Right forelimb (tissue), 1 donor: ENCODE measurements at regions not wholly inside any gene's neighbourhood (a gene's known extent, or its start where the extent isn't known, plus 50 kb on each side); places are given as distances from the start of the nearest gene placed in this dataset.
"Not testable (repeated sequence)": the region's sequence is repeated elsewhere in the genome, so short reads cannot be mapped to it uniquely, and the experiment has no call there.

ENCODE experiments used
- DNase-seq: peaks from one replicate; pipeline ENCODE4 v3.0.0-alpha.2; 2018

GRCh38 chr6:14372734-14373489, 255.3 kb downstream of the CD83 start:
- DNase-seq, result no peak

- no peak for DNase-seq
These were observed 256.3 kb downstream of the CD83 start for GRCh38 chr6:14373648-14374437.

- no peak for DNase-seq
These were observed 258.4 kb downstream of the CD83 start for GRCh38 chr6:14375930-14376329.

- DNase-seq, result no peak
These were observed 262.0 kb downstream of the CD83 start for GRCh38 chr6:14379568-14379967.

- no peak for DNase-seq
These were observed 262.7 kb downstream of the CD83 start for GRCh38 chr6:14380086-14380820.

GRCh38 chr6:14380901-14381828, 263.6 kb downstream of the CD83 start:
- DNase-seq, result no peak

- DNase-seq, result no peak
These were observed 264.5 kb downstream of the CD83 start for GRCh38 chr6:14381829-14382677.

GRCh38 chr6:14382678-14383236, 265.2 kb downstream of the CD83 start:
- no peak for DNase-seq

GRCh38 chr6:14383393-14384174, 266.0 kb downstream of the CD83 start:
- no peak for DNase-seq

GRCh38 chr6:14384175-14384949, 266.8 kb downstream of the CD83 start:
- no peak for DNase-seq

- DNase-seq, result no peak
These were observed 268.7 kb downstream of the CD83 start for GRCh38 chr6:14386263-14386662.

GRCh38 chr6:14386668-14387067, 269.1 kb downstream of the CD83 start:
- no peak for DNase-seq

GRCh38 chr6:14388371-14388770, 270.8 kb downstream of the CD83 start:
- no peak for DNase-seq

- not testable (repeated sequence) for DNase-seq
These were observed 272.2 kb downstream of the CD83 start for GRCh38 chr6:14389776-14390175.

- DNase-seq, result no peak
These were observed 273.2 kb downstream of the CD83 start for GRCh38 chr6:14390805-14391204.

- DNase-seq, result no peak
These were observed 276.3 kb downstream of the CD83 start for GRCh38 chr6:14393910-14394309.

GRCh38 chr6:14396392-14396791, 278.8 kb downstream of the CD83 start:
- DNase-seq, result no peak

- no peak for DNase-seq
These were observed 279.4 kb downstream of the CD83 start for GRCh38 chr6:14396826-14397517.

- DNase-seq, result no peak
These were observed 279.9 kb downstream of the CD83 start for GRCh38 chr6:14397518-14397901.
